Glutamatergic neuron (in vitro differentiated cells): ENCODE measurements at regions not wholly inside any gene's neighbourhood (a gene's known extent, or its start where the extent isn't known, plus 50 kb on each side); places are given as distances from the start of the nearest gene placed in this dataset.
A peak's percentile ranks its signal among the peaks of the same experiment; 100 is the strongest.

ENCODE experiments used
- DNase-seq: peaks from one replicate; pipeline ENCODE4 v3.0.0; 2022
- H3K27ac Mint-ChIP-seq: one replicate; pipeline ENCODE4 v1.8.0; 2020; ENCODE audit warnings: mild to moderate bottlenecking, mixed read lengths, inconsistent platforms; ENCODE audit not compliant: unreplicated experiment
- H3K27me3 Mint-ChIP-seq: one replicate; pipeline ENCODE4 v1.8.0; 2020; ENCODE audit warnings: mild to moderate bottlenecking, moderate library complexity, mixed read lengths, inconsistent platforms; ENCODE audit not compliant: unreplicated experiment
- H3K36me3 Mint-ChIP-seq: one replicate; pipeline ENCODE4 v1.8.0; 2020; ENCODE audit warnings: mild to moderate bottlenecking, mixed read lengths, inconsistent platforms; ENCODE audit not compliant: unreplicated experiment
- H3K4me1 Mint-ChIP-seq: one replicate; pipeline ENCODE4 v1.8.0; 2020; ENCODE audit warnings: mild to moderate bottlenecking, low read depth, mixed read lengths, inconsistent platforms; ENCODE audit not compliant: unreplicated experiment
- H3K4me3 Mint-ChIP-seq: one replicate; pipeline ENCODE4 v1.8.0; 2020; ENCODE audit warnings: mild to moderate bottlenecking, mixed read lengths, inconsistent platforms; ENCODE audit not compliant: unreplicated experiment
- H3K9me3 Mint-ChIP-seq: one replicate; pipeline ENCODE4 v1.8.0; 2020; ENCODE audit warnings: mild to moderate bottlenecking, moderate library complexity, mixed read lengths, inconsistent platforms; ENCODE audit not compliant: unreplicated experiment
- TF ChIP-seq, protein P1 (sequence below): fragments of 200-600 bp; sonication (generic); IDR thresholded peaks from one replicate; pipeline ENCODE4 v1.5.0; 2021; ENCODE audit not compliant: partially characterized antibody, unreplicated experiment

GRCh38 chr6:18985061-18985460, 597.9 kb downstream of the RNF144B start:
- no peak overlapping the region for H3K27ac Mint-ChIP-seq
- H3K4me1 Mint-ChIP-seq: peaks cover 3% of the 10 kb centered on the region
- TF ChIP-seq, protein P1, sequence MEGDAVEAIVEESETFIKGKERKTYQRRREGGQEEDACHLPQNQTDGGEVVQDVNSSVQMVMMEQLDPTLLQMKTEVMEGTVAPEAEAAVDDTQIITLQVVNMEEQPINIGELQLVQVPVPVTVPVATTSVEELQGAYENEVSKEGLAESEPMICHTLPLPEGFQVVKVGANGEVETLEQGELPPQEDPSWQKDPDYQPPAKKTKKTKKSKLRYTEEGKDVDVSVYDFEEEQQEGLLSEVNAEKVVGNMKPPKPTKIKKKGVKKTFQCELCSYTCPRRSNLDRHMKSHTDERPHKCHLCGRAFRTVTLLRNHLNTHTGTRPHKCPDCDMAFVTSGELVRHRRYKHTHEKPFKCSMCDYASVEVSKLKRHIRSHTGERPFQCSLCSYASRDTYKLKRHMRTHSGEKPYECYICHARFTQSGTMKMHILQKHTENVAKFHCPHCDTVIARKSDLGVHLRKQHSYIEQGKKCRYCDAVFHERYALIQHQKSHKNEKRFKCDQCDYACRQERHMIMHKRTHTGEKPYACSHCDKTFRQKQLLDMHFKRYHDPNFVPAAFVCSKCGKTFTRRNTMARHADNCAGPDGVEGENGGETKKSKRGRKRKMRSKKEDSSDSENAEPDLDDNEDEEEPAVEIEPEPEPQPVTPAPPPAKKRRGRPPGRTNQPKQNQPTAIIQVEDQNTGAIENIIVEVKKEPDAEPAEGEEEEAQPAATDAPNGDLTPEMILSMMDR: no peak
- no peak overlapping the region for H3K4me3 Mint-ChIP-seq
- H3K27me3 Mint-ChIP-seq: no peaks in the 10 kb centered on the region
- no peaks in the 10 kb centered on the region for H3K9me3 Mint-ChIP-seq
- DNase-seq: no peak
- H3K36me3 Mint-ChIP-seq: no peaks in the 10 kb centered on the region

DNA sequence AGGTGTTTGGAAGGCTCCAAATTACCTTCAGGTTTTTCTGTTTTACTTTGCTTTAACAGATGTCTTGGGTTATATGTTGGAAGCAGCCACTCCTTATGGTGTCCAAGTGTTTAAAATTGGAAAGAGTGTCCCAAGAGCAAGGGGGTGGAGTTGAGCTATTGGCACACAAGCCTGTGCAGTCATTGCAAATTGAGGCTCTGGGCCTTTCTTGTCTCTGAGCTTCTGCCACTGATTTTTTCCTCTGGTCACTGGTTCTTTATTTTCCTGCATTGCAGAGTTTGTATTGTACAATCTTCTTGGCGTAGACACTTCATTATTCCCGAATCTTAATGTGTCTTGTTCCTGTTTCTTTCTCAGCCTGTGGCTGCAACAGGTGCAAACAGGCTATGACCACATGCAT, 598.8 kb downstream of the RNF144B start:
- no peak for DNase-seq
- TF ChIP-seq, protein P1: no peak
- H3K4me3 Mint-ChIP-seq: no peak overlapping the region

GRCh38 chr6:18988636-18989035, 601.5 kb downstream of the RNF144B start:
- Mint-ChIP-seq H3K27me3 (no peaks in the 10 kb centered on the region), H3K4me3 (no peak overlapping the region), H3K9me3 (peaks cover 1% of the 10 kb centered on the region), H3K4me1 (peaks cover 8% of the 10 kb centered on the region), H3K36me3 (no peaks in the 10 kb centered on the region), H3K27ac (no peak overlapping the region)
- DNase-seq: no peak
- TF ChIP-seq, protein P1: no peak

More for the DNA sequence above, 598.8 kb downstream of the RNF144B start:
- Mint-ChIP-seq H3K36me3 (no peaks in the 10 kb centered on the region), H3K27me3 (no peaks in the 10 kb centered on the region), H3K9me3 (peaks cover 1% of the 10 kb centered on the region), H3K27ac (no peak overlapping the region), H3K4me1 (peaks cover 8% of the 10 kb centered on the region)

GRCh38 chr6:18990059-18990978, 603.2 kb downstream of the RNF144B start:
- TF ChIP-seq, protein P1: peak; percentile 69
- DNase-seq: peak; percentile 92
- Mint-ChIP-seq H3K4me1 (peaks cover 8% of the 10 kb centered on the region), H3K4me3 (no peak overlapping the region), H3K27me3 (no peaks in the 10 kb centered on the region), H3K9me3 (peaks cover 1% of the 10 kb centered on the region), H3K36me3 (no peaks in the 10 kb centered on the region), H3K27ac (no peak overlapping the region)

- DNase-seq: no peak
- Mint-ChIP-seq H3K27ac (no peak overlapping the region), H3K4me3 (no peak overlapping the region), H3K36me3 (no peaks in the 10 kb centered on the region), H3K9me3 (peaks cover 2% of the 10 kb centered on the region), H3K4me1 (no peaks in the 10 kb centered on the region), H3K27me3 (no peaks in the 10 kb centered on the region)
- TF ChIP-seq, protein P1: peak; percentile 65
These were observed 610.3 kb downstream of the RNF144B start for GRCh38 chr6:18997375-18997826.
